Fibroblast of the conjunctiva (primary cell): ENCODE measurements at regions not wholly inside any gene's neighbourhood (a gene's known extent, or its start where the extent isn't known, plus 50 kb on each side); places are given as distances from the start of the nearest gene placed in this dataset.

Experiments used
- DNase-seq: peaks from one replicate; pipeline ENCODE4 v3.0.0-alpha.2; 2010; ENCODE audit warnings: low read depth

DNA sequence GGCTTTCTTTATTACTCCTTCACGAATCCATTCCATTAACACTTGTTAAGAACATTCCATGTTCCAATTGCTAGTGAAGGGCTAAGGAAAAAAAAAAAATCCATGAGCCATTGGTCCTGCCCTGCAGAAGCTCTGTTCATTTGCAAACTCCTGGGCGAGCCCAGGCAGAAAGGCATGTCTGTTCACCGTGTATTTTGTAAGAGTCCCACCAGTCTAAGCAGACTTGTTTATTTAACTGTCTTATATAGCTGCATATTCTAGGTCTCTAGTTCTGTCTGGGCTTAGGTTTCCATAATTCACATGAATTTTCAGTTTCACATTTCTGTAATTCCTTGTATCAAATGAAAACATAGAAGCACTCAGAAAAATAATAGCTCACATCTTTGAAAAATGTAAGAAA is 97.4 kb upstream of the POU2AF2 start:
- no peak for DNase-seq

DNA sequence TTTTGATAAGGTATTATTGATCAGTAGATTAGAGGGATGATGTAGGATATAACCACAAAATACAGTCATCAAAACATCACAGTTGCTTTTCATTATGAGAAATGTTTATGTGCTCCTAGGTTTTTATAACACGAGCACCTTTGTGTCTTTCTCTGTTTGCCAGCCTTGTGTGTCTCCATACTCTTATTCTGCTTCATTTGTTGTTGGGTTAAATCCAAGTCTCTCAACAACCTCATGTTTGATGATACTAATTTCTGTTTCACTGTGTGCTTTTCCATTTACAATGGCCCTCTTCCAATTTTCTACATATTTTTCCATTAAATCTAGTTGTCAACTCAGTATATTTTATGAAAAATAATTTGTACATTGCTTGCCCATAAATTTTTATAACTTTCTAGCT is 107.7 kb upstream of the POU2AF2 start:
- no peak for DNase-seq

DNA sequence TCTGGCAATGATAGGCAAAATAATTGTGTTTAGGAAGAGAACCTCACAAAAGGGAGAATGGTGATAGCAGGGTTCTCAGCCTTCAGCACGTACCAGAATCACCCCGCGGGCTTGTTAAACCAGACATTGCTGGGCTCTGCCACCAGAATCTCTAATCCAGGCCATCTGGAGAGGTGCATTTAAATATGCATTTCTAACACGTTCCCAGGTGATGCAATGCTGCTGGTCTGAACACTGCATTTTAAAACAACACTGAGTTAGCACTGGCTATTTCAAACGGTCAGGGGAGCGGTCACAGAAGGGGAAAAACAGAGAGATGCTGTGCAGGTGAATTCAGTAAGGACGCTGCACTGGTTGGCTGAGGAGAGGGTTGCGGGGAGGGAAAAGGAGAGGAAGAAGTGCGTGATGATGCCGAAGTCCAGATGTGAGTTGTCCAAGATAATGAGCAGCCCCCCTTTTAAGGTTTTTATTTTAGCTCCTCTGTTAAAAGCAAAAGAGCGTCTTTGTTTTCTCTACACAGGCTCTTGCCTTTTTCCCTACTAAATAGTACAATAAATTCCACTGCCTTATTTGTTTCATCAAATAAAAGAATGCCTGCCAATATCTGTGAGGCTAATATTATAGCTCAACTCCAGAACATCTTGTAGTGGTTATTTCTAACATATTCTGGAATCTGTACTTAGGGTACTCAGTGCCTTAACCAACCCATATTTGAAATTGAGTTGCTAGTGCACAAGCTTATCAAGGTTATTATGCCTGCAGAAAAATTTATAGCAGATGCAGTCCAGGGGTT is 109.6 kb upstream of the POU2AF2 start:
- no peak for DNase-seq

DNA sequence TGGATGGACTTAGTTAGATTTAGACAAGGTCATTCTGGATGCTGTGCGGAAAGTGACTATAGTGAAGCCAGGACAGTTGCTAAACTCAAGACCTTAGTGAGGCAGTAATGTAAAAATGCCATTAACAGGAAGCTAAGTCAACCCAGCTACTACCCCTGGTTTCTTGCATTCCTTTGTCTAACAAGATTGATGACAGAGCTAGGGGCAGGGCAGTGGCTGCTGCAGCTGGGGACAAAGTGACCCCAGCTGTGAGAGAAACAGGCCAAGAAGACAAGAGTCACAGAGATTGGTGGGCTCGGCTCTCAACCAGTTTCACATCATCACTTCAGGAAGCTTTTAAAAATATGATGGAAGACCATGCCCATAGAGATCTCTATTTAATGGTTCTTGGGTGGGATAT is 110.4 kb upstream of the POU2AF2 start:
- no peak for DNase-seq

DNA sequence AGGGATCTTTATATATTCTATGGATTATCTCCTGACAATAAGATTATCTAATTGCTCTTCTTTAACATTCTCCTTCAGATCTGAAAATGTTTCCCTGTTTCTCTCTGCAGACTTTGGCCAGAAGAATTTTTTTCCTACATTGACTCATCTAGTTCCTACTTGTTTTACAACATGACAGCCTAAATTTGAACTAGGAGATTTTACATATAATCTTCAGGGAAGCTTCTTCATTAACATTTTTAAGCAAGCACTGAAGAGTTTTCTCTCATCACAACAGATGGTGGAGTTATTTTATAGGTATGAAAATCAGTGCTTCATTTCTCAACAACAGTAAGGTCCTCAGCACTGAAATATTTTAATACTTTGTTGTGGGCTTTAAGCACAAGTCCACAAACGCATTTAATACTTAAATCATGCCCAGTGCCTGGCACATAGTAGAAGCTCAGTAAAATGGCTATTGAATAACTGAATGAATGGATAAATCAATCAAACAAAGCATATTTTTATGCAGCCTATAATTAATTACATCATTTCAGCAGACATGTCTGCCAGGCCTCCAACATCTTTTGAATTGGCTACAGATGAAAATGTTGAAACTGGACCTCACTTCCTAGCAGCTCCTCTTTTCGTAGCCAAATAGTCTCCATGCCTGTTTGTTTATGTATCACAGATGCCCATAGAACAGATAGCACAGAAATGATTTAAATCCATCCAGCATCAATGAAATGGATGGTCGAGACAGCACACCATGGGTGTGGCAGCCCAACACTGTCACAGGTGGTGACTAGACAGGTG is 117.3 kb upstream of the POU2AF2 start:
- no peak for DNase-seq

DNA sequence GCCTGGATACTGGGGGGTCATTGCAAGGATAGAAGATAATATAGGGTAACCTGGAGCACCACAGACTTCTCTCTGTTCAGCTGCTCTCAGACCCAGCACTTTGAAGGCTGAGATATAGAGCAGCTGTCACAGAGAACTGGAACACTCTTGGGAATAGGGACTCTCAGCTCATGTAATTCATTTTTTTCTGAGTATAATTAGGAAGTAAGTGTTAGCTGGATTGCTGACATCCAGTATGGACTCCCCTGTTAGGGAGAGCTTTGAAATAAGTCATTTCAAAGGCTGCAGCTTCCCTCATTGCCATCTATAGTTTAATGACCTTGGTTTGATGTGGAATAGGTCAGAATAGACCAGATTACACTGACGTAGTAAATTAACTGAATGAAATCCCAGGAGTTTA is 120.8 kb upstream of the POU2AF2 start:
- no peak for DNase-seq

DNA sequence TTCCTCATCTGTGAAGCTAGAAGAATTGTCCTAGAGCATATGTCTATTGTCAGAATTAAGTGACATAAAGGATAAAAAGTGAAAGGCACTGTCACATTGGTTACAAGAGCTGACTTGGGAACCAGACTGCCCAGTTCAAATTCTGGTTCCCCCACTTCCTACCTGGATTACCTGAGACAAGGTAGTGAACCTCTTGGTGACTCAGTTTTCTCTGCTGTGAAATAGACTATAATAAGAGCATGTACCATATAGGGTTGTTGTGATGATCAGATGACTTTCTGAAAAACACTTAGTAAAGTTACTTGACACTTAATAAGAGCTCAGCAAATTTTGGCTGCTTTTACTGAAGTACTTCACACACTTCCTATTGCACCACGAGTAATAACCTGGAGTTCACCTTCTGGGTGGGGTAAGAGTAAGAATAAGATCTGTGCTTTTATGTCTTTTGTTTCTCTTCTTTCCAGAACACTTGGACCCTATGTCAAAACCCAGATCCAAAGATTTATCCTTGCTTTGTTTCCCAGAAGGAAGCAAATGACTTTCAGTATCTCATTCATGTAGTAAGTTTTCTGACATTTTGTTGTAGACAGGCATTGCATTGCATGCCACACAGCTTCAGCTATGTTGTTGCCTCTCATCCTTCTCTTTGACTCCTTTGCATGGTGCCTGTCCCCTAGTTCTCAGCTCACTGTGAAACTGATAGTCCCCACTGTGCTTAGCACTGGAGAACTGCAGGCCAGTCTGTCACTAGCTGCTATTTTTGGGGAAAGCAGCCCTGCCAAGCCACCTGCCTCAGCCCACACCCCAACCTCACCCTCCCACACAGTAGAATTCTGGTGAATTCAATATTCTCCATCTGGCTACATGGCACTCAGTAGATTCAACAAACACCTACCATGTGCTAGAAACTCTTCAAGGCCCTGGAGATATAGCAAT is 121.8 kb upstream of the POU2AF2 start:
- no peak for DNase-seq

DNA sequence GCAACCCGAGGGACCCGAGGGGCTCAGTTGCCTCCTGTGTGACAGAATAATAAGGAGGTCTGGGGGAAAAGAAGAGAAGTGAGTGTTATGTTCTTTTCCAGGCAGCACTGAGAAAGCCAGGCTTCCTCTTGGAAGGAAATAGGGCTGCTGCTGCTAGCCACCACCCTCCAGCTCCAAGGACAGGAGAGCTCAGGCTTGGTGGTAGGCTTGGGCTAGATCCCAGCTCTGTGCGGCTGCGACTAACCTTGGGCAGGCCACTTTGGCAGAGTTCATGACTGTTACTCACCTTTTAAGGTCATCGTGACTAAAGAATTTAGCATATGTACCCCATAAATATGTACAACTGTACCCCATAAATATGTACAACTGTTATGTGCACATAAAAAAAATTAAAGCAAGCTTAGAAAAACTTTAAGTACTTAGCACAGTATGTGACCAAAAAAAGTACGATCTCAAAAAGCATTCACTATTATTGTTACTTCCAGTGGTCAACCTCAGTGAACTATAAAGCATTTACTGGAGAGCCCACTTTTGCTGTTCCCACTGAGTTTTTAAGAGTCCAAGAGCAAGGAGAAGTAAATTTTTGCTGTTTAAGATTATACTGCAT is 124.7 kb upstream of the POU2AF2 start:
- no peak for DNase-seq

DNA sequence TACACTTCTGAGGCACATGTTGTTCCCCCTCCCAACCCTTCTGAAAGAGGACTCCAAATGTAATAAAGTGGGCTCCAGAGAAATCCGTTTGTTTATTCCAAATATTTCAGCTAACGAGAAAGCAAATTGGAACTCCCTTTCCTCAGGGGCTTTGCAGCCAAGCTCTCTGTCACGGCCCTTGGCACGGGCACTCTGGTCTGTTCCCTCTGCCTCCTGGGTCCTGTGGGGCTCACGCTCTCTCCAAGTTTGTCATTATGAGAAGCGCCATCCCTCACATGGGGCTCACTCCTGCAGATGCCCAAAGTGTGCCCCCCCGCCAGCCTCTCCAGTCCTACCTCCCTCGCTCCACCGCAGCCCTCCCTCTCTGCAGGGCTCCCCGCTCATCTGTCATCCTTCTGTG is 125.4 kb upstream of the POU2AF2 start:
- DNase-seq, result no peak

DNA sequence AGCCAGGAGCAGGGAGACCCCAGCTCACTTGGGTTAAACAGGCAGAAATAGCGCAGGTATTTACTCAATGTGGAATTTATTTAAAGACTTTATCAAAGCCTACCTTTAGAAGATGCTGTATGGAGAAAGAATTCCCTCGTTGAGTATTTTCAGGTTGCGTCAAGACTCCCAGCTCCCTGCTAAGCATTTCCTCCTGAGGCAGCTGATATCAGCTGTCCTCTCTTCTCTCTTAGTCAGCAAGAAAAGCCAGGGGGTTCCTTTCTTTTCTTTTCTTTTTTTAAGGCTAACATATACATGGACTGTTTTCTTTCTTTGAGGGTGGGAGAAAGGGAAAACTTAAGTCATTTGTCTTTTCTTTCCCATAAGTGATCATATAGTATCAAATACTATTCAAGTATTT is 125.8 kb upstream of the POU2AF2 start:
- no peak for DNase-seq

DNA sequence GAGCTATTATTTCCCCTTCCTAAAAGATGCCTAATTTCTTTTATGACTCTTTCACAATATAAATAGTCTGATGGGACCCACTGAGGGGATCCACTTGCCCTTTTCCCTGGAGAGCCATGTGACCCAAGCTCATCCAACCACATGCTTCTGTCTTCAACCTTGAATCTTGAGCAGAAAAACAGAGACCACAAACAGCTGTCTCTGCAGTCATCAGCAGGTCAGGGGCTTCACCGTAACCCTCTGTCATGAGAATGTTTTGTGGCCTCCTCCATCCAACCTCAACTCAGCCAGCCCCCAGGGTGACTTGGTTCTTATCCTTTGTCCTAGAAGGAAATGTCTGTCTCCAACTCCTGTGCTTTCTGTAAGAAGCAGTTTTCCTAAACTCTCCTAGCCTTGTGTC is 129.6 kb upstream of the POU2AF2 start:
- no peak for DNase-seq

DNA sequence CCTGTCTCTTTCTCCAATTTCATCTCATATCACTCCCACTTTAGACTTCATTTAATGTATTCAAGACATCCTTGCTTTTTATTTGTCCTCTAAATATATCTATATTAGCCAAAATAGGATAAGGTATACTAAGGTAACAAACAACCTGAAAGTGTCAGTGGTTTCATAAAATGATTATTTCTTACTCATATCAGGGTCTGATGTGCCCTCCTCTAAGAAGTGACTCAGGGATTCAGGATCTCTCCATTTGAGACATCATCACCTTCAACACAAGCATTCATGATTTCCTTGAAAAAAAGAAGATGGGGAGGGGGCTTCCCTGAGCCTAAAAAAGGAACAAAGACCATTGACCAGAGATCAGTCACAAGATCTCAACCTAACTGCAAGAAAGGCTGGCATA is 131.4 kb upstream of the POU2AF2 start:
- no peak for DNase-seq

DNA sequence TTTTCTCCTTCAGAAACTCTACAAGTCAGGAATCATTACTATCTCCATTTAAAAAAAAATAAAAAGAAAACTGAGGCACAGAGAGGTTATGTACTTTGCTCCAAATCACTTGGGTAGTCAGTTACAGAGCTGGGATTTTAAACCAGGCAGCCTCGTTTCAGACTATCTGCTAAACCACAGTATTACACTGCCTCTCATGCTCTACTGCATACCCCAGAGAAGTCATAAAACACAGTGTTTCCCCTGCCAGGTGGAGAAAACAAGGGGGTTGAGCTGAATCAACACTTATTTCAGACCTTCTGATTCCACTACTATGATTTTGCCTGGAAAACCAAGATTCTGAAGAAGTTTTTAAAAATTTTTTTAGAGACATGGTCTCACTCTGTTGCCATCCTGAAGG is 132.9 kb upstream of the POU2AF2 start:
- no peak for DNase-seq

DNA sequence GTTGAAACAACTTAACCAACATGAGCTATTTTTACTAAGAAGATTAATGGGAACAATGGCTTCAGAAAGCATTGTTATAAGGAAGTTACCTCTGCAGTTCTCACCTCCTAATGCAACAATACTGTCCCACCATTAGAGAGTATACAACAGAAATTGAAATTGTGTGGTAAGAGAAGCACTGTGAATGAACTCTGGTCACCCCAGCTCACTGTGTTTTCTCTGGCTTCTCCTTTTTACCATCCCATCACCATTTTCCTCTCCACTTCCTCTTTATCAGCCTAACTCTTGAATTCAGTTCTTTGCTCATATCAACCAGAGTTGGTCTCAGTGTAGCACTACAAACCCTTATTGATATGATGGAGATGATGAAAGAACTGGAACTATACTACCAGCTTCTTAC is 138.0 kb upstream of the POU2AF2 start:
- no peak for DNase-seq

DNA sequence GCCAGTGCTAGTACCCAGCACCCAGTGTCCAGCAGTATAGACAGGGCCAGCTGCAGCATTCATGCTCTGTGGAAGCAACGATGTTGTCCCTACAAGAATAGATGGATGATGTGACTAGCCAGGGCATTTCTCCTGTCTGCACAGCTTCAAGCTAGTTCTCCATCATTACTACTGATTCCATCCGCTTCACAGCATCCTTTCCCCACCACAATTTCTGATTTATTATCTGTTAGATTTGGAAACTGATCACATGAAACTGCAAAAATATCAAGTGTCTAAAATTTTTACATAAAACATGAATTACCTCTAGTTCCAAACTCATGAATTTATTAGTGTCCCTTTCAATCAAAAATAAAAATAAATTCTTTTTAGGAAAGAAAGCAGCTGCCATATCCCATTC is 138.9 kb upstream of the POU2AF2 start:
- no peak for DNase-seq

DNA sequence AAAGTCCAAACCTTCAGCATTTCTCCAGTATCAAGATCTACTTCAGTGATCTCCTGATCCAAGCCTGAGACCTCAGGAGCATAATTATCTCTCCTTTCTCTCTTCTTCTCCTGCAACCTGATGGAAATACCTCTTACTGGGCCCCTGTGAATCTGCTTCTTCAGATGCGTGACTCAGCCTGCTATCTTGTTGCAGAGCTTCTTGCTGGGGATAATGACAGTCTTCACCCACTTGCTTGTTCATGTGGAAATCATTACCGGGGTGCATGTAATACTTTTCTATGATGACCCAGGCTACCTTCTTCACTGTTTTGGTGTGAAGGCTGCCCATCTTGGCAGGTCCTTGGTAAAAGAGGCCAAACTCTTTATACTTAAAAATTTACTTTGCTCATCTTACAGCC is 140.0 kb upstream of the POU2AF2 start:
- no peak for DNase-seq

DNA sequence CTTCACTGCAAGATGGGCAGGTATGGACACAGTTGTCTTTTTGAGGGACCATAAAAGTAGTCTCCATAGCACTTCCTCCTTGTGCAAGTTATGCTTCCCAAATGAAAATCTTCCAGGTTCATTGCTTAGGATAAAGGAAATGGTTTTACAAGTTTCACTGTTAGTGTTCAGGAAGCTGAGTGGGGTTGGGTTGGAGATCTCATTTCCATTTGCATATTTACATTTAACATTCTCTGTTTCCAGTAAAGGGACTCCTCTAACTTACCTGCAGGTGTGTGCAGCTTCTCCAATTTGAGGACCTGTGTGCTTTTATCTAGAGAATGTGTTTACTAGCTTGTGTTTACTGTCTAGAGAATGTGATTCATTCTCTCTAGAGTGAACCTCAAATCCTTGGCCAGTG is 141.3 kb upstream of the POU2AF2 start:
- no peak for DNase-seq

DNA sequence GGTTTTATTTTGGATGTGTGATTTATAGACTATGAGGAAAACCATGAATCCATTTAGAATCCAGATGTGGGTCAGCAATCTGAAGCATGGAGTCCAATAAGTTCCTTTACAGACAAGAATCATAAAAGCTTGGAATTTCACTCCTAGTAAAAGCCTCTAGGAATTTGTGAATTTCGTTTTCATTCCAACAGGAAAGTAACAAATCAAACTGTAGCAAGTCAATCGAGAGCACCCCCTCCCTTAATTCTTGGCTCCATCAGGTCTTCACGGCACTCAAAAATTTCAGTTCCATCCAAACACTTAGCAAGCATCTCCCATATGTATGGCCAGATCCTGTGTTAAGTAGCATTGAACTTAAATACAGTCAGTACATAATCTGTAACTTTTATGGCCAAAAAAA is 143.6 kb upstream of the POU2AF2 start:
- no peak for DNase-seq

DNA sequence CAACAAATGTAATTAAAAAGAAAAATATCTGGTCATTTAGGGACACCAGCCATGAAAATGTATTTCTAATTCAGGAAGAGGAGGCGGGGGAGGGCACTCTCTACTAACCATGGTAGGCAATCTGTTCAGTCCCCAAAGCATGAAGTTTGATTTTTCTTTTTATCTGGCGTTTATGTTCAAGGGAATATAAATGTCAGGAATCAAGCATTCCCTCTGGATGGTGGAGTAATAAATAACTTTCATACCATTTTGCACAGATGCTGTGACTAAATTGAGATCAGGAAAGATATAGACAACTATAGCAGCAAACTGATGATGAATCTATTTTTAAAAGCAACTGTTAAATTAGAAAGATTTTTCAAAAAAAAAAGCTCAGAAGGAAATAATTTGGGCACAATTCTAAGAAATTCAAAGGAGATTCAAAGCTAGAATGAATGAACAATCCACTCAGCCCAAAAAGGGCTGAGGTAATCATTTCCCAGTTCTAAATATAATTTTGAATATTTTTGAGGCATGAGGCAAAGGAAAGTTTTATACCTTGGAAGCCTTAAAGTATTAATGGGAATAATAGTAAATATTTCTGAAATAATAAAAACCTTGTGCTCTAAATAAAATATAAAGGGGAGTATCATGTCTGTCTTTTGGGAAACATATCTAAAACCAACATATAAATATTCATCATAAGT is 146.4 kb upstream of the POU2AF2 start:
- no peak for DNase-seq

DNA sequence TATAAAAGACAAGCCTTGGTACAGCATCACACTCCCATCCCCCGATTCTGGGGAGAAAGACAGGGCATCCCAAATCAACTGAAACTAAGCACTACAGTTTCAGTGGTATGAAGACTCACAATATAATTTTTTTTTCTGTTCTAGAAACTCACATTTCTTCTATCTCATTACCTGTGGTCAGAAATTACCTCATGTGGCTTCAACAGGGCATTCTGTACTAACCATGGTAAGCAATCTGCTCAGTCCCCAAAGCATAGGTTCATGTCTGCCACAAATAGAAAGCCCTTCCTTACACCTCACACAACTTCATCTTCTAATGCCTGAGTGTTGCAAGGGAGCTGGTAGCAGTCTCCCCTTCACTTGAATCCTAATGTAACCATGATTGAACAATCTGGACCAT is 147.4 kb upstream of the POU2AF2 start:
- DNase-seq, result no peak

DNA sequence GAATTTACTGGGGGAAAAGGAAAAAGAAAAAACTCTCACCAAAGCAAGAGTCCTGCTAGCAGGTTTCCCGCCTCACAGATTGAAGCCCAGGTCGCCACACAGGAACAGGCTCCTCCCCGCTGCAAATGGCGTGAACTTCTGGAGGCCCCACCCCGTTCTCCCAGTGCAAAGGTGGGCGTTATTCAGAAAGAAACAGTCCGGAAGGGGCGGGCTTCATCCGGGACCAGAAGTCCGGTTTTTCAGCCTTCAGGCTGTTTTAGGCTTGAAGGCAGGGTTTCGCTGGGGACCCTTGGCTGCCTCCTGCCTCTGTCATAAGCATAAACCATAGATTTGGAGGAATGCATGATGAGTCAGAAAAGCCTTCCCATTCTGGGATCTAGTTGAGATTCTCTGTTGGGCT is 148.3 kb upstream of the POU2AF2 start:
- peak; percentile 18 for DNase-seq

DNA sequence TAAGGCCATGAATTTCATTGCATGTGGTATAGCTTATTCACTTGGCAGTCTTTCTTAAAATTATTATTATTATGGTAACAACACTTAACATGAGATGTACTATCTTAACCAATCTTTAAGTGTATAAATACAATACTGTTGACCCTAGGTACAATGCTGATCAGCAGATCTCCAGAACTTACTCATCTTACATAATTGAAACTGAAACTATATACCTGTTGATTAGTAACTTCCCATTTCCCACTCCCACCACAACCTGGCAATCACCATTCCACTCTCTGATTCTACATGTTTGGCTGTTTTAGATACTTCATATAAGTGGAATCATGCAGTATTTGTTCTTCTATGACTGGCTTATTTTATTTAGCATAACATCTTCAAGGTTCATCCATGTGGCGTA is 150.2 kb upstream of the POU2AF2 start:
- no peak for DNase-seq
